Stimulated activated CD8-positive, alpha-beta memory T cell treated with anti-CD3 and anti-CD28 coated beads, Interleukin-15, amount 100 ng/mL, for 48 hours (primary cell): ENCODE measurements at regions not wholly inside any gene's neighbourhood (a gene's known extent, or its start where the extent isn't known, plus 50 kb on each side); places are given as distances from the start of the nearest gene placed in this dataset.
"Not testable (repeated sequence)": the region's sequence is repeated elsewhere in the genome, so short reads cannot be mapped to it uniquely, and the experiment has no call there.

Source experiments
- DNase-seq, 2 donors: peaks; one replicate each; pipeline ENCODE4 v3.0.0-alpha.2; 2020; ENCODE audit warnings: low read depth in 2 of 2

- no peak for DNase-seq
Observed at GRCh38 chr12:124706363-124706762, 139.0 kb upstream of the NCOR2 start.

- DNase-seq = no peak
Observed at GRCh38 chr12:124705545-124706138, 138.2 kb upstream of the NCOR2 start.

- DNase-seq = no peak
Observed at GRCh38 chr12:124704619-124705018, 137.2 kb upstream of the NCOR2 start.

- DNase-seq = no peak
Observed at GRCh38 chr12:124703856-124704255, 136.4 kb upstream of the NCOR2 start.

GRCh38 chr12:124702736-124703135 is 135.3 kb upstream of the NCOR2 start:
- DNase-seq = no peak

- no peak for DNase-seq
Observed at GRCh38 chr12:124700810-124701592, 133.6 kb upstream of the NCOR2 start.

- DNase-seq = no peak
Observed at GRCh38 chr12:124699909-124700308, 132.5 kb upstream of the NCOR2 start.

- DNase-seq = no peak
Observed at GRCh38 chr12:124698998-124699305, 131.5 kb upstream of the NCOR2 start.

- DNase-seq = no peak
Observed at GRCh38 chr12:124698211-124698997, 131.0 kb upstream of the NCOR2 start.

- DNase-seq = not testable (repeated sequence)
Observed at GRCh38 chr12:124697722-124698121, 130.3 kb upstream of the NCOR2 start.

- no peak for DNase-seq
Observed at GRCh38 chr12:124696693-124697476, 129.5 kb upstream of the NCOR2 start.

- DNase-seq = no peak
Observed at GRCh38 chr12:124695861-124696260, 128.4 kb upstream of the NCOR2 start.

GRCh38 chr12:124694846-124695497 is 127.6 kb upstream of the NCOR2 start:
- DNase-seq = no peak

GRCh38 chr12:124694250-124694649 is 126.8 kb upstream of the NCOR2 start:
- DNase-seq = peak in 1 of 2 donors; percentile 31

- no peak for DNase-seq
Observed at GRCh38 chr12:124693111-124693723, 125.8 kb upstream of the NCOR2 start.

GRCh38 chr12:124692443-124692842 is 125.0 kb upstream of the NCOR2 start:
- DNase-seq = no peak

GRCh38 chr12:124691429-124691828 is 124.0 kb upstream of the NCOR2 start:
- DNase-seq = no peak

GRCh38 chr12:124689631-124690030 is 122.2 kb upstream of the NCOR2 start:
- no peak for DNase-seq

- no peak for DNase-seq
Observed at GRCh38 chr12:124688356-124688992, 121.1 kb upstream of the NCOR2 start.

GRCh38 chr12:124687917-124688316 is 120.5 kb upstream of the NCOR2 start:
- DNase-seq = no peak
